ENCODE measurements at regions not wholly inside any gene's neighbourhood (a gene's known extent, or its start where the extent isn't known, plus 50 kb on each side); places are given as distances from the start of the nearest gene placed in this dataset.

DNA sequence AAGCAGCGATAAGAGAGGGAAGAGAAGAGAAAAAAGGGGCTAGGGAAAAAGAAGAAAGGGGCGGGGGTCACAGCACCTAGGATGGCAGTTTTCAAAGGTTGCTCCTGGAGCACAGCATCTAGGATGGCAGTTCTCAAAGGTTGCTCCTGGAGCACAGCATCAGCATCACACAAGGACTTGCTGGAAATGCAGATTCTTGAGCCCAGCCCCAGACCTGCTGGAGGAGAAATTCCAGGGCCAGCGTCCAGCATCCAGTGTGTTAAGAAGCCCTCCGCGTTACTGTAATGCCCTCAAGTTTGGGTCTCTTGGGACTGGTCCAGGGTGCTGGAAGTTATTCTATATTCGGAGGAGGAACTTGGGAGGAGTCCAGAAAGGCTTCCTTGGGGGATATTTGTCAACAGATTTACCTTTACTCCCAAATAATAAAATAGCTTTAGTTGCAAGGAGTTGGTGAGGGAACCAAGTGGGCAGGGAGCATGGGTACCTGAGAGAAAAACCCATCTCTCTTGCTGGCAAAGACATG is 519.4 kb downstream of the SHQ1 start:
- TF ChIP-seq, protein P1, sequence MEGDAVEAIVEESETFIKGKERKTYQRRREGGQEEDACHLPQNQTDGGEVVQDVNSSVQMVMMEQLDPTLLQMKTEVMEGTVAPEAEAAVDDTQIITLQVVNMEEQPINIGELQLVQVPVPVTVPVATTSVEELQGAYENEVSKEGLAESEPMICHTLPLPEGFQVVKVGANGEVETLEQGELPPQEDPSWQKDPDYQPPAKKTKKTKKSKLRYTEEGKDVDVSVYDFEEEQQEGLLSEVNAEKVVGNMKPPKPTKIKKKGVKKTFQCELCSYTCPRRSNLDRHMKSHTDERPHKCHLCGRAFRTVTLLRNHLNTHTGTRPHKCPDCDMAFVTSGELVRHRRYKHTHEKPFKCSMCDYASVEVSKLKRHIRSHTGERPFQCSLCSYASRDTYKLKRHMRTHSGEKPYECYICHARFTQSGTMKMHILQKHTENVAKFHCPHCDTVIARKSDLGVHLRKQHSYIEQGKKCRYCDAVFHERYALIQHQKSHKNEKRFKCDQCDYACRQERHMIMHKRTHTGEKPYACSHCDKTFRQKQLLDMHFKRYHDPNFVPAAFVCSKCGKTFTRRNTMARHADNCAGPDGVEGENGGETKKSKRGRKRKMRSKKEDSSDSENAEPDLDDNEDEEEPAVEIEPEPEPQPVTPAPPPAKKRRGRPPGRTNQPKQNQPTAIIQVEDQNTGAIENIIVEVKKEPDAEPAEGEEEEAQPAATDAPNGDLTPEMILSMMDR (IDR thresholded peaks at IDR 0.05), result no peak
- no peak for TF ChIP-seq TCF7L2 (IDR thresholded peaks at IDR 0.05; ENCODE audit: low read depth, low read length)
- no peak for TF ChIP-seq POLR2AphosphoS5 (IDR thresholded peaks at IDR 0.05; ENCODE audit: low read depth, low read length)
- no peak for TF ChIP-seq SIN3A (IDR thresholded peaks at IDR 0.05; ENCODE audit: borderline replicate concordance, insufficient read depth, low read depth, low read length)
- TF ChIP-seq, protein P2, sequence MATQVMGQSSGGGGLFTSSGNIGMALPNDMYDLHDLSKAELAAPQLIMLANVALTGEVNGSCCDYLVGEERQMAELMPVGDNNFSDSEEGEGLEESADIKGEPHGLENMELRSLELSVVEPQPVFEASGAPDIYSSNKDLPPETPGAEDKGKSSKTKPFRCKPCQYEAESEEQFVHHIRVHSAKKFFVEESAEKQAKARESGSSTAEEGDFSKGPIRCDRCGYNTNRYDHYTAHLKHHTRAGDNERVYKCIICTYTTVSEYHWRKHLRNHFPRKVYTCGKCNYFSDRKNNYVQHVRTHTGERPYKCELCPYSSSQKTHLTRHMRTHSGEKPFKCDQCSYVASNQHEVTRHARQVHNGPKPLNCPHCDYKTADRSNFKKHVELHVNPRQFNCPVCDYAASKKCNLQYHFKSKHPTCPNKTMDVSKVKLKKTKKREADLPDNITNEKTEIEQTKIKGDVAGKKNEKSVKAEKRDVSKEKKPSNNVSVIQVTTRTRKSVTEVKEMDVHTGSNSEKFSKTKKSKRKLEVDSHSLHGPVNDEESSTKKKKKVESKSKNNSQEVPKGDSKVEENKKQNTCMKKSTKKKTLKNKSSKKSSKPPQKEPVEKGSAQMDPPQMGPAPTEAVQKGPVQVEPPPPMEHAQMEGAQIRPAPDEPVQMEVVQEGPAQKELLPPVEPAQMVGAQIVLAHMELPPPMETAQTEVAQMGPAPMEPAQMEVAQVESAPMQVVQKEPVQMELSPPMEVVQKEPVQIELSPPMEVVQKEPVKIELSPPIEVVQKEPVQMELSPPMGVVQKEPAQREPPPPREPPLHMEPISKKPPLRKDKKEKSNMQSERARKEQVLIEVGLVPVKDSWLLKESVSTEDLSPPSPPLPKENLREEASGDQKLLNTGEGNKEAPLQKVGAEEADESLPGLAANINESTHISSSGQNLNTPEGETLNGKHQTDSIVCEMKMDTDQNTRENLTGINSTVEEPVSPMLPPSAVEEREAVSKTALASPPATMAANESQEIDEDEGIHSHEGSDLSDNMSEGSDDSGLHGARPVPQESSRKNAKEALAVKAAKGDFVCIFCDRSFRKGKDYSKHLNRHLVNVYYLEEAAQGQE (IDR thresholded peaks at IDR 0.05; ENCODE audit: insufficient read depth in 1 of 2, low read depth in 2 of 2, low read length in 1 of 2), result no peak
